CD14-positive monocyte (primary cell): ENCODE measurements at regions not wholly inside any gene's neighbourhood (a gene's known extent, or its start where the extent isn't known, plus 50 kb on each side); places are given as distances from the start of the nearest gene placed in this dataset.

Experiments used
- DNase-seq, 3 donors: peaks; one replicate each; pipeline ENCODE4 v3.0.0-alpha.2; 2011 to 2022
- H2AFZ ChIP-seq: 2 replicates; pipeline ENCODE4 v1.6.0; 2012; ENCODE audit warnings: mild to moderate bottlenecking, low read depth, low read length, inconsistent platforms; ENCODE audit not compliant: insufficient read depth, poor library complexity, severe bottlenecking
- H3K27ac ChIP-seq, 2 donors: 1 replicate in 1 of 2; 2 replicates in 1 of 2; pipeline ENCODE4 v1.5.1; 2012 to 2013; ENCODE audit warnings: low read length in 2 of 2, control low read depth in 1 of 2, inconsistent platforms in 1 of 2, low read depth in 1 of 2, mild to moderate bottlenecking in 1 of 2
- H3K27me3 ChIP-seq, 2 donors: one replicate each; pipeline versions ENCODE4 v1.6.0 to v1.6.1; 2011 to 2013; ENCODE audit warnings: low read length in 2 of 2; ENCODE audit not compliant: control insufficient read depth in 2 of 2, insufficient read depth in 2 of 2
- H3K36me3 ChIP-seq, 2 donors: replicated peaks in 1 of 2; 1 replicate in 1 of 2; 2 replicates in 1 of 2; pipeline versions ENCODE4 v1.5.1 to v1.6.1; 2012 to 2013; ENCODE audit warnings: low read length in 2 of 2, control low read depth in 1 of 2, inconsistent platforms in 1 of 2, mild to moderate bottlenecking in 1 of 2; ENCODE audit not compliant: insufficient read depth in 2 of 2, control insufficient read depth in 1 of 2
- H3K4me1 ChIP-seq, 2 donors: 1 replicate in 1 of 2; 2 replicates in 1 of 2; pipeline versions ENCODE4 v1.5.1 to v1.6.1; 2012 to 2013; ENCODE audit warnings: low read length in 2 of 2, control low read depth in 1 of 2, inconsistent platforms in 1 of 2, mild to moderate bottlenecking in 1 of 2, moderate library complexity in 1 of 2; ENCODE audit not compliant: insufficient read depth in 2 of 2, control insufficient read depth in 1 of 2
- H3K4me2 ChIP-seq: replicated peaks from 2 replicates; pipeline ENCODE3; 2012; ENCODE audit warnings: low read length, moderate library complexity, mild to moderate bottlenecking; ENCODE audit not compliant: poor library complexity, severe bottlenecking; ENCODE audit errors: extremely low read depth
- H3K4me3 ChIP-seq, 3 experiments: fragments of 200-600 bp in 1 of 3; sonication (generic) in 1 of 3; replicated peaks in 1 of 3; 1 replicate in 2 of 3; 2 replicates in 1 of 3; pipeline ENCODE4 v1.5.1; 2011 to 2013; ENCODE audit warnings: low read length in 3 of 3, mild to moderate bottlenecking in 3 of 3, control low read depth in 2 of 3, low read depth in 2 of 3, inconsistent platforms in 1 of 3, moderate library complexity in 1 of 3
- H3K79me2 ChIP-seq: 2 replicates; pipeline ENCODE4 v1.6.0; 2012; ENCODE audit warnings: mild to moderate bottlenecking, control low read depth, inconsistent platforms, low read length, moderate library complexity; ENCODE audit not compliant: insufficient read depth
- H3K9ac ChIP-seq: 2 replicates; pipeline ENCODE4 v1.6.0; 2017; ENCODE audit warnings: low read length, mild to moderate bottlenecking; ENCODE audit not compliant: insufficient read depth, poor library complexity, severe bottlenecking
- H3K9me3 ChIP-seq, 2 donors: replicated peaks in 1 of 2; 1 replicate in 1 of 2; 2 replicates in 1 of 2; pipeline versions ENCODE4 v1.5.1 to v1.6.1; 2012 to 2013; ENCODE audit warnings: low read length in 2 of 2, control low read depth in 1 of 2; ENCODE audit not compliant: control insufficient read depth in 1 of 2, insufficient read depth in 1 of 2
- H4K20me1 ChIP-seq: 2 replicates; pipeline ENCODE4 v1.6.0; 2012; ENCODE audit warnings: mild to moderate bottlenecking, low read length, control low read depth, moderate library complexity; ENCODE audit not compliant: insufficient read depth
- H3K27ac Mint-ChIP-seq, 7 donors: one replicate each; pipeline ENCODE4 v1.8.0; 2020; ENCODE audit warnings: mild to moderate bottlenecking in 7 of 7, mixed read lengths in 7 of 7, moderate library complexity in 6 of 7, inconsistent platforms in 2 of 7
- H3K27me3 Mint-ChIP-seq, 3 donors: one replicate each; pipeline ENCODE4 v1.8.0; 2021 to 2022; ENCODE audit warnings: low read depth in 3 of 3, mild to moderate bottlenecking in 3 of 3, mixed read lengths in 3 of 3, moderate library complexity in 3 of 3, inconsistent platforms in 1 of 3
- H3K36me3 Mint-ChIP-seq, 2 donors: one replicate each; pipeline ENCODE4 v1.8.0; 2020; ENCODE audit warnings: mixed read lengths in 2 of 2, inconsistent platforms in 1 of 2, mild to moderate bottlenecking in 1 of 2
- H3K4me1 Mint-ChIP-seq: one replicate; pipeline ENCODE4 v1.8.0; 2020; ENCODE audit warnings: mild to moderate bottlenecking, mixed read lengths
- H3K4me3 Mint-ChIP-seq, 2 donors: one replicate each; pipeline ENCODE4 v1.8.0; 2020; ENCODE audit warnings: mild to moderate bottlenecking in 2 of 2, mixed read lengths in 2 of 2, moderate library complexity in 1 of 2
- H3K9me3 Mint-ChIP-seq, 7 donors: one replicate each; pipeline ENCODE4 v1.8.0; 2020 to 2022; ENCODE audit warnings: mixed read lengths in 7 of 7, mild to moderate bottlenecking in 6 of 7, moderate library complexity in 6 of 7, inconsistent platforms in 2 of 7
- CTCF ChIP-seq: fragments of 200-600 bp; IDR thresholded peaks from one replicate; pipeline ENCODE4 v1.8.0; 2022; ENCODE audit warnings: antibody characterized with exemption, mild to moderate bottlenecking
- WGBS: methylation state at CpG from one replicate; pipeline ENCODE4 v1.1.5; 2013; ENCODE audit warnings: missing lambda C conversion rate; ENCODE audit not compliant: insufficient coverage; 5-methylcytosine and 5-hydroxymethylcytosine counted together
- intact Hi-C, 2 donors: fragments of 100-400 bp; cut with micrococcal nuclease; formaldehyde crosslinking; loops; one replicate each; pipeline versions ENCODE4 v1.15.0 to v1.15.1; 2023

GRCh38 chr2:12890066-12890465 lies 173.3 kb downstream of the TRIB2 start:
- Mint-ChIP-seq H3K36me3 (no peaks in the 10 kb centered on the region), H3K27ac (no peak overlapping the region), H3K4me1 (no peaks in the 10 kb centered on the region), H3K27me3 (peaks cover 1 to 9% (median 3%) of the 10 kb centered on the region in 3 donors), H3K9me3 (peaks cover 0 to 15% (median 8%) of the 10 kb centered on the region in 7 donors), H3K4me3 (no peak overlapping the region)
- H3K27me3 ChIP-seq = no peaks in the 10 kb centered on the region
- no peak overlapping the region for H2AFZ ChIP-seq
- intact Hi-C loops = no loop called here
- H3K4me1 ChIP-seq = no peaks in the 10 kb centered on the region
- no peaks in the 10 kb centered on the region for H4K20me1 ChIP-seq
- no peaks in the 10 kb centered on the region for H3K79me2 ChIP-seq
- TF ChIP-seq CTCF = no peak
- 100% methylated on average over 1 of the region's 4 CpGs for WGBS
- H3K36me3 ChIP-seq = no peaks in the 10 kb centered on the region
- H3K27ac ChIP-seq = no peak overlapping the region
- H3K4me3 ChIP-seq = no peak overlapping the region
- no peak overlapping the region for H3K4me2 ChIP-seq
- no peak for DNase-seq
- H3K9ac ChIP-seq = no peak overlapping the region
- H3K9me3 ChIP-seq = peaks cover 0 to 6% of the 10 kb centered on the region in 2 donors

- Histone ChIP-seq H3K36me3 (no peaks in the 10 kb centered on the region), H3K27ac (no peak overlapping the region), H3K27me3 (no peaks in the 10 kb centered on the region), H3K4me2 (no peak overlapping the region), H3K9ac (no peak overlapping the region), H3K4me1 (no peaks in the 10 kb centered on the region), H4K20me1 (no peaks in the 10 kb centered on the region), H3K79me2 (no peaks in the 10 kb centered on the region), H2AFZ (no peak overlapping the region), H3K4me3 (no peak overlapping the region), H3K9me3 (peaks cover 0 to 6% of the 10 kb centered on the region in 2 donors)
- intact Hi-C loops = no loop called here
- Mint-ChIP-seq H3K36me3 (no peaks in the 10 kb centered on the region), H3K27ac (no peak overlapping the region), H3K4me1 (no peaks in the 10 kb centered on the region), H3K4me3 (no peak overlapping the region), H3K27me3 (peaks cover 1 to 9% (median 3%) of the 10 kb centered on the region in 3 donors), H3K9me3 (peaks cover 0 to 17% (median 9%) of the 10 kb centered on the region in 7 donors)
- no peak for DNase-seq
- TF ChIP-seq CTCF = no peak
- WGBS = 100% methylated on average over 3 of the region's 6 CpGs
These were observed 173.8 kb downstream of the TRIB2 start for GRCh38 chr2:12890481-12890991.
